ENCODE measurements at regions not wholly inside any gene's neighbourhood (a gene's known extent, or its start where the extent isn't known, plus 50 kb on each side); places are given as distances from the start of the nearest gene placed in this dataset.

- TF ChIP-seq SUZ12 (IDR thresholded peaks at IDR 0.05; ENCODE audit: low read length) (no peak), BRCA1 (IDR thresholded peaks at IDR 0.05; ENCODE audit: low read depth, low read length) (no peak)
Observed at GRCh38 chr11:57111619-57112018, 70.1 kb upstream of the LRRC55 start.
